ENCODE measurements at regions not wholly inside any gene's neighbourhood (a gene's known extent, or its start where the extent isn't known, plus 50 kb on each side); places are given as distances from the start of the nearest gene placed in this dataset.

DNA sequence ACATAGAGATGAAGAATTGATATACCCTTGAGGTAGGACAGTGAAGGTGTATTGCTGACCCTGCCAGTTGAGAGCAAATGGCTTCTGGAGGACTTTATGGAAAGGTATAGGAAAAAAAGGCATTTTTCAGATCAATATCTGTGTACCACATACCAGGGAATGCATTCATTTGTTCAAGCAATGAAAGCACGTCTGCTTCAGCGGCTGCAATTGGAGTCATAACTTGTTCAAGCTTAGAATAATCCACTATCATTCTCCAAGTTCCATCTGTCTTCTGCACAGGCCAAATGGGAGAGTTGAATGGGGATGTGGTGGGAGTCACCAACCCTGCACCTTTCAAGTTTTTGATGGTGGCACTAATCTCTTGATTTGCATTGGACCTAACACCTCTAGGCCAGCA lies 249.6 kb upstream of the PTER start:
- TF ChIP-seq EZH2 (IDR thresholded peaks at IDR 0.05; ENCODE audit: borderline replicate concordance, low read depth, low read length, severe bottlenecking) (no peak), POLR2A (IDR thresholded peaks at IDR 0.05; ENCODE audit: low read depth, low read length) (no peak)
- TF ChIP-seq, protein P1, sequence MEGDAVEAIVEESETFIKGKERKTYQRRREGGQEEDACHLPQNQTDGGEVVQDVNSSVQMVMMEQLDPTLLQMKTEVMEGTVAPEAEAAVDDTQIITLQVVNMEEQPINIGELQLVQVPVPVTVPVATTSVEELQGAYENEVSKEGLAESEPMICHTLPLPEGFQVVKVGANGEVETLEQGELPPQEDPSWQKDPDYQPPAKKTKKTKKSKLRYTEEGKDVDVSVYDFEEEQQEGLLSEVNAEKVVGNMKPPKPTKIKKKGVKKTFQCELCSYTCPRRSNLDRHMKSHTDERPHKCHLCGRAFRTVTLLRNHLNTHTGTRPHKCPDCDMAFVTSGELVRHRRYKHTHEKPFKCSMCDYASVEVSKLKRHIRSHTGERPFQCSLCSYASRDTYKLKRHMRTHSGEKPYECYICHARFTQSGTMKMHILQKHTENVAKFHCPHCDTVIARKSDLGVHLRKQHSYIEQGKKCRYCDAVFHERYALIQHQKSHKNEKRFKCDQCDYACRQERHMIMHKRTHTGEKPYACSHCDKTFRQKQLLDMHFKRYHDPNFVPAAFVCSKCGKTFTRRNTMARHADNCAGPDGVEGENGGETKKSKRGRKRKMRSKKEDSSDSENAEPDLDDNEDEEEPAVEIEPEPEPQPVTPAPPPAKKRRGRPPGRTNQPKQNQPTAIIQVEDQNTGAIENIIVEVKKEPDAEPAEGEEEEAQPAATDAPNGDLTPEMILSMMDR (IDR thresholded peaks at IDR 0.05; ENCODE audit: extremely low read depth in 1 of 2, insufficient read depth in 1 of 2, low read depth in 1 of 2, low read length in 2 of 2): no peak

Measured in endothelial cell of umbilical vein (primary cell).